ENCODE measurements at regions not wholly inside any gene's neighbourhood (a gene's known extent, or its start where the extent isn't known, plus 50 kb on each side); places are given as distances from the start of the nearest gene placed in this dataset.

DNA sequence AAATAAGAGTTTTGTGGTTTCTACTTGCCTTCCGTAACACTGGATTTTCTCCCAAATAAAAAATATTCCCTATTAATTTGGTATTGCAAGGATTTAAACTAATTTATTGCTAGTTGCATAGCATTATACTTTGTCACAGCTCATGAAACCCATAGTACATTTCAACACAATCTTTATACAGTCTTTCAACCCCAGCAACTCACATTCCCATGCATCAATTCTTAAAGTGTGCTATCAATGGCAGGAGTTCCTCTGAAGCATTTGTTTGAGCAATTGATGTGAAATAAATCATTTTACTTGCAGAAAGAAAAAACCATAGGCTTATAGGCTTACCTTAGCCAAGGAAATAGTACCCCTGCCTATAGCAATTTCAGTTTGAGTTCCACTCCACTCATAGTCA lies 251.9 kb downstream of the PAPSS1 start:
- H2BK20ac ChIP-seq (ENCODE audit: low read depth, low read length): no peak overlapping the region
- in situ Hi-C loops (cut with MboI; ENCODE audit: low sequenced_read_pairs) (no loop called here), intact Hi-C loops (cut with micrococcal nuclease) (no loop called here), dilution Hi-C loops (cut with HindIII; ENCODE audit: low sequenced_read_pairs, unreplicated experiment) (no loop called here)
- no peak overlapping the region for H4K8ac ChIP-seq (ENCODE audit: low read depth in 2 of 2, low read length in 2 of 2)
- BruUV-seq (replicated peaks): no TSS peak
- no peaks in the 10 kb centered on the region for H3K36me3 ChIP-seq (ENCODE audit: control insufficient read depth, insufficient read depth, low read length)
- TF ChIP-seq RFX5 (IDR thresholded peaks at IDR 0.05; ENCODE audit: low read depth, low read length) (no peak), BHLHE40 (IDR thresholded peaks at IDR 0.05; ENCODE audit: low read depth, low read length) (no peak), ELK1 (IDR thresholded peaks at IDR 0.05; ENCODE audit: borderline replicate concordance, low read depth, low read length) (no peak), FOS (IDR thresholded peaks at IDR 0.05; ENCODE audit: low read depth, low read length) (no peak), NFE2L2 (IDR thresholded peaks at IDR 0.05; ENCODE audit: low read depth, low read length) (no peak), RAD21 (IDR thresholded peaks at IDR 0.05; ENCODE audit: low read length) (no peak), MXI1 (IDR thresholded peaks at IDR 0.05; ENCODE audit: borderline replicate concordance, low read depth, low read length) (no peak), CEBPB (IDR thresholded peaks at IDR 0.05; ENCODE audit: low read depth, low read length) (no peak), RCOR1 (IDR thresholded peaks at IDR 0.05; ENCODE audit: insufficient replicate concordance, low read length) (no peak), CHD1 (IDR thresholded peaks at IDR 0.05; ENCODE audit: low read depth, low read length) (no peak), SMC3 (IDR thresholded peaks at IDR 0.05; ENCODE audit: low read depth, low read length) (no peak), POLR2A (IDR thresholded peaks at IDR 0.05; ENCODE audit: low read depth, low read length) (no peak), MAZ (IDR thresholded peaks at IDR 0.05; ENCODE audit: borderline replicate concordance, low read depth, low read length) (no peak), MAFK (IDR thresholded peaks at IDR 0.05; ENCODE audit: low read depth, low read length) (no peak)
- TF ChIP-seq, protein P1, sequence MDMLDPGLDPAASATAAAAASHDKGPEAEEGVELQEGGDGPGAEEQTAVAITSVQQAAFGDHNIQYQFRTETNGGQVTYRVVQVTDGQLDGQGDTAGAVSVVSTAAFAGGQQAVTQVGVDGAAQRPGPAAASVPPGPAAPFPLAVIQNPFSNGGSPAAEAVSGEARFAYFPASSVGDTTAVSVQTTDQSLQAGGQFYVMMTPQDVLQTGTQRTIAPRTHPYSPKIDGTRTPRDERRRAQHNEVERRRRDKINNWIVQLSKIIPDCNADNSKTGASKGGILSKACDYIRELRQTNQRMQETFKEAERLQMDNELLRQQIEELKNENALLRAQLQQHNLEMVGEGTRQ (IDR thresholded peaks at IDR 0.05; ENCODE audit: low read depth, low read length): no peak
- TF ChIP-seq, protein P2, sequence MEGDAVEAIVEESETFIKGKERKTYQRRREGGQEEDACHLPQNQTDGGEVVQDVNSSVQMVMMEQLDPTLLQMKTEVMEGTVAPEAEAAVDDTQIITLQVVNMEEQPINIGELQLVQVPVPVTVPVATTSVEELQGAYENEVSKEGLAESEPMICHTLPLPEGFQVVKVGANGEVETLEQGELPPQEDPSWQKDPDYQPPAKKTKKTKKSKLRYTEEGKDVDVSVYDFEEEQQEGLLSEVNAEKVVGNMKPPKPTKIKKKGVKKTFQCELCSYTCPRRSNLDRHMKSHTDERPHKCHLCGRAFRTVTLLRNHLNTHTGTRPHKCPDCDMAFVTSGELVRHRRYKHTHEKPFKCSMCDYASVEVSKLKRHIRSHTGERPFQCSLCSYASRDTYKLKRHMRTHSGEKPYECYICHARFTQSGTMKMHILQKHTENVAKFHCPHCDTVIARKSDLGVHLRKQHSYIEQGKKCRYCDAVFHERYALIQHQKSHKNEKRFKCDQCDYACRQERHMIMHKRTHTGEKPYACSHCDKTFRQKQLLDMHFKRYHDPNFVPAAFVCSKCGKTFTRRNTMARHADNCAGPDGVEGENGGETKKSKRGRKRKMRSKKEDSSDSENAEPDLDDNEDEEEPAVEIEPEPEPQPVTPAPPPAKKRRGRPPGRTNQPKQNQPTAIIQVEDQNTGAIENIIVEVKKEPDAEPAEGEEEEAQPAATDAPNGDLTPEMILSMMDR (conservative IDR thresholded peaks at IDR 0.05; ENCODE audit: low read depth, low read length): no peak
- no peaks in the 10 kb centered on the region for H3K4me1 ChIP-seq (ENCODE audit: control insufficient read depth, insufficient read depth, low read length)
- no peak overlapping the region for H2BK5ac ChIP-seq (ENCODE audit: low read depth, low read length, poor library complexity, severe bottlenecking)
- WGBS, 2 experiments (ENCODE audit: extremely low coverage in 2 of 2, insufficient read length in 1 of 2): no CpG with 5 or more reads among the region's 1 CpG
- no peak overlapping the region for H3K9ac ChIP-seq (ENCODE audit: low read depth, low read length)
- H3K56ac ChIP-seq (ENCODE audit: extremely low read depth, insufficient read depth, low read length): no peak overlapping the region
- H3K23ac ChIP-seq (ENCODE audit: low read depth, low read length): no peak overlapping the region
- no peak overlapping the region for H4K91ac ChIP-seq (ENCODE audit: insufficient read depth, low read depth, low read length)
- H3K18ac ChIP-seq (ENCODE audit: low read depth, low read length): no peak overlapping the region
- no peak overlapping the region for H2AFZ ChIP-seq (replicated peaks; ENCODE audit: low read length, poor library complexity)
- DNase-seq: no peak
- H3K27me3 ChIP-seq (ENCODE audit: control insufficient read depth, insufficient read depth, low read length): no peaks in the 10 kb centered on the region
- no peak overlapping the region for H2AK5ac ChIP-seq (ENCODE audit: low read depth, low read length)
- no peaks in the 10 kb centered on the region for H3K9me1 ChIP-seq (ENCODE audit: insufficient read depth, low read length)
- no peak overlapping the region for H3K27ac ChIP-seq (ENCODE audit: insufficient read depth, low read length)
- H3K4me3 ChIP-seq (ENCODE audit: insufficient read depth, low read depth, low read length): no peak overlapping the region
- no peak overlapping the region for H3K4ac ChIP-seq (ENCODE audit: low read depth, low read length)
- no peak overlapping the region for H3K14ac ChIP-seq (replicated peaks; ENCODE audit: low read depth, low read length)
- no peaks in the 10 kb centered on the region for H3K9me3 ChIP-seq (ENCODE audit: control insufficient read depth, insufficient read depth, low read length)
- no peak overlapping the region for H2BK120ac ChIP-seq (ENCODE audit: low read depth, low read length)
- ChIA-PET CTCF (no interaction called here), POLR2A (ENCODE audit: unreplicated experiment) (no interaction called here)
- no peak overlapping the region for H3K4me2 ChIP-seq (ENCODE audit: low read depth, low read length)
- H2BK15ac ChIP-seq (ENCODE audit: low read depth, low read length): no peak overlapping the region
- no peaks in the 10 kb centered on the region for H4K20me1 ChIP-seq (ENCODE audit: insufficient read depth, low read length)
- no peak overlapping the region for H2AK9ac ChIP-seq (replicated peaks; ENCODE audit: low read depth, low read length, poor library complexity)
- no peak for ATAC-seq (ENCODE audit: low read depth)
- no peak overlapping the region for H4K5ac ChIP-seq (ENCODE audit: low read depth, low read length)
- no peaks in the 10 kb centered on the region for H3K79me1 ChIP-seq (ENCODE audit: low read depth in 1 of 2, low read length in 2 of 2)
